Superior temporal gyrus (tissue), 1 donor: ENCODE measurements at regions not wholly inside any gene's neighbourhood (a gene's known extent, or its start where the extent isn't known, plus 50 kb on each side); places are given as distances from the start of the nearest gene placed in this dataset.

Source experiments
- DNase-seq: peaks from one replicate; pipeline ENCODE4 v3.0.0-alpha.2; 2016; ENCODE audit errors: extremely low spot score

GRCh38 chr1:198903621-198904020 lies 264.8 kb downstream of the PTPRC start:
- DNase-seq, result no peak

DNA sequence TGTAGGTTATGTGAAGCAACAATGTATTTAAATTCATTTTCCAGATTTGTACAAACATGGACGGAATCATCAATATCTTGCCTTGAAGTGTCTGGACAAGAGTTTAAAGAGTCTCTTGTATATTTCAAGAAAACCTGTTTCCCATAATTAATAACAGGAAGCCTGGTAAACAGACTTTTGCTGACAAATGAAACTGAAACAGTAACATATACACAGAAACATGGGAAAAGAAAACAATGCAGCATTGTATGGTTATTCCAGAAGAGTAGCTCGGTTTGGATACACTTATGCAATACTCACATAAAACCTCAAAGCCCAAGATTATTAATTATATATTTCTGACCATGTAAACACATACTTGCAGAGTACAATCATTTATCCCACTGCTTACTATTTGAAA lies 265.5 kb downstream of the PTPRC start:
- DNase-seq, result peak; percentile 79

DNA sequence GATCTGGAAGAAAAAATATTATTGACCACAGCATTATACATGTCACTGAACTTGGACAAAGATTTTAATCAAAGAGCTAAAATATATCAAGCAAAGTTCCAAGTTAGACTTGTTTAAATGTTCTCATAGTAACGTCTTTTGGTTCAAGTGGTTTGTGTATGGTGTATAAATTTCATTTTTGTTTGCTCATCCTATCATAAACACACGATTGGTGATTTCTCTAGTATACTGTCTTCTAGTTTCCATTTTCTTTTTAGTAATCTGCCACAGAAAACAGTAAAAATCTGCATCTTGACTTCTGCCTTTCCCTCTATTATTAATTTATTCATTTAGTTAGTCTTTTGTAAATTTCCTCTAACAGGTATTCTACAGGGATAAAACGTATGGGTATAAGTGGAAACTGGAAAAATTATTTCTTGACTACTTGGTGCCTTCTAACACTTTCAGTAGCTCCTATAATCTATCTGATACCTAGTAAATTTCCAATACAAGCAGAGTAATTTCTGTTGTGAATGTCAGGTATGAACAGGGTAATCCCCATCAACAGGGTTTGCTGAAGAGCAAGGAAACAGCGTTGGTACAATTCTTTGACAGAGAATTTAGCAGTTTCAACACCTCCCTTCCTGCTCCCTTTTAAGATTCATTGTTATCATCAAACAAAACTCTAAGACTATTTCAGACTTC lies 268.0 kb downstream of the PTPRC start:
- DNase-seq, result no peak

DNA sequence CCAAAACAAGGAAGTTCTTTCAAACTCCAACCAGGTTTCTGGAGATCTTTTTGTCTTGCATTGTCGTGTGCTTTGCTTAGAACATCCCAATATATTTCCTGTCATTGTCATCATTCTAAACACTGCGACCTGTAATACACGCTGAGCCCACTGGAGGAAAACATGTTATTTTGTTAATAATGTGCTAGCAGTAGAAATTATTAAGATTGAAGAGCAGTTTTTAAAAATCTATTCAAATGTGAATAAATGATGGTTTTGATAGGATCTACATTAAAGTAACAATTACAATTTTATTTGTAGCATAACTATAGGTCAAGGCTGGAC lies 268.5 kb downstream of the PTPRC start:
- DNase-seq, result no peak

DNA sequence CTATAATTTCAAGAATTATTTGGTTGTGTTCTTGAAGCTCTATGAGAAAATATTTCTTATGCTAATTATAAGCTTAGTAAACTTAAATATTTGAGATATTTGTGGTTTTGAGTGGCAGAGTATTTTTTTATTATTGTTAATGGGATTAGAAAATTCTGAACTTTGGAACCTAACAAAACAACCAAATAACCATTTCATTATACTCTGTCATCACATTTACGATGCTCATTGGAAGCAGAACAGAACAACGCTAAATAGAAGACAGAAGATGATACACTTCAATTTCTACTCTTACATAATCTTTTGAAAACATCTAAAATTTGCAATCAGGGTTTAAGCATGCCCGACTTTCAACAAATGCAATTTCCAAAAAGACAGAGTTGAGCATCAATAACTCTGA lies 270.2 kb downstream of the PTPRC start:
- no peak for DNase-seq

DNA sequence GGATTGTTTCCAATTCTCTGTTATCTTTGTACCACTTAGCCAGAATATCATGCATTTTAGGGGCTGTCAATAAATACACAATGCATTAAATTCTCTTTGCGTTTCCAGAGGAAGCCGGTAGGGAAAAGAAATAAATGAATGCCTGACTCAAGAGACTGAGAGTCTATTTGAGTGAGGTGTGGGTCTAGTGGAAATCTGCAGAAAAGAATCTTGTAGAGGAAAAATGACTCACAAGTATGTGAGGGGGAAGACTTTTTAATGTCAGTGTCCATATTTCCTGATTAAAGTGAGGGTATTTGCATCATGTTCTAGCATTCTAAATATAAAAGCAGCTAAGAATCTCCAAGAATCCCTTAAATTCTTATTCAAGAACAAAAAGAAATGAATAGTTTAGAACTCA lies 271.1 kb downstream of the PTPRC start:
- DNase-seq, result no peak

GRCh38 chr1:198910816-198911215 lies 272.0 kb downstream of the PTPRC start:
- DNase-seq, result no peak

- no peak for DNase-seq
These were observed 273.2 kb downstream of the PTPRC start for GRCh38 chr1:198912046-198912445.

DNA sequence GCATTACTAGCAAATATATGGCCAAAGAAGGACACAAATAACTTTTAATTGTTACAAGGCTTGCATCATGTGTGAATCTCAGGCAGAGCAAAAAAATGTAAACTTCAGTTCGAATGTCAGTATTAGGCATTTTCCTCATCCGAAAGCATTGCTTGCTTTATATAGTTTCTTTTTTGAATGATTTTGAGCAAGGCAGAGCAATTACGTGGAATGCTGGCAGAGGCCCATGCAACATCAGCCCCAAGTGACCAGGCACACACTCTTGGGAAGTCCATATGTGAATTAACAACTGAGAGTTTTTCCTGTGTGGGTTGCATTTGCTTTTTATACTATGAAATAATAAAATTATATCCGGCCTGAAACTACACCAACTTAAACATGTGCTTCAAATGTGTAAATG lies 274.8 kb downstream of the PTPRC start:
- no peak for DNase-seq

DNA sequence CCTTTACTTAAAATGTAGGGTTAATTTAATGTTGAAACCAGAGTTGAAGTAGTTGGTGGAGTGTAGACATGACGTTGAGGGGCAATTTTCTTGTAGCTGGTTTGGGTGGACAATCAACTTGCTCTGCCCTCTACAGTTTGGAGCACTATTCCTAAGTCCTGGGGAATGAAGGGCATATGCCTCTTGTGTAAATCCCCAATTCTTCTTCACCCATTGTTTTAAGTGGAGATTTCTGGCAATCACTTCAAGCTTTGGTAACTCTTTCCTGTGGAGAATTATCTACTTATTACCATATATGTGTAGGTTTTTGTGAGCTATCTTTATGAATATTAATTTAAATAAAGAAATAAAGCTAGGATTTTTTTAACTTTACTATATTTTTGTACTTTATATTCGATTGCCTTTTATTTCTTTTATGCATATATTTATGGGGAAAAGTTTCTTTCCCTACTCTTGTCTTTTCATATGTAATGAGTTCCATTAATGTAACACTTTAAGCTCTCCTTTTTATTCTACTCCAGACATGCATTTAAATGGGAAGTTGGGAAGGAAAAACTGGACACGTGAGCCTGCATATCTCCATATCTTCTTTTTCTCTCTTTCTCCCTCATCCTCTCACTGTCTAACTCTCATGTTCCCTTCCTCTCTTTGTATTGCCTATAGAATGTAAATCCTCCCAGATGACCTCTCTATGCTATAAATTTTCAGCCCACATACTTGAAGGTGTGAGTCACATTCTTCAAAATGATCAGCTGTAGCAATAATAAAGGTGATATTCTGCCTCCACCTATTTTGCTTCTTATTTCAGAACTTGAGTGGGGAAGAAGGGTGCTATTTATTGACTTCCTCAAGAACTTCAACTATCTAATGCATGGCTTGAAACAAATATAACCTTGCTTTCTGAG lies 276.7 kb downstream of the PTPRC start:
- no peak for DNase-seq

DNA sequence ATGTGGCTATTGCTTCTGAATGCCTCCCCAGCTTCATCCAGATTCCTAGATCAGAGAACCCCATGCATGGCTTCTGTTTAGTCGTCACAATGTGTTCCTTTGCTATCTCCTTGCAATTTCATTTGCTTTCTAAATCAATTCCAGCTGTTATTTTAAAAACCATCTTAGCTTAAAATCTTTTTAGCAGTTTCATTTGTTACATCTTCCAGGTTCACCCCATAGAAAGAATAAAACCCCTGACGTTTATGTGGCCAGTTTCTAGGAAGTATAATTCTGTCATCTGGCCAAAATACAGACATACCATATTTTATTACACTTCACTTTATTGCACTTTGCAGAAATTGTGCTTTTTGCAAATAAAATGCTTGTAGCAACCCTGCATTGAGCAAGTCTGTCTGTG lies 278.4 kb downstream of the PTPRC start:
- no peak for DNase-seq

DNA sequence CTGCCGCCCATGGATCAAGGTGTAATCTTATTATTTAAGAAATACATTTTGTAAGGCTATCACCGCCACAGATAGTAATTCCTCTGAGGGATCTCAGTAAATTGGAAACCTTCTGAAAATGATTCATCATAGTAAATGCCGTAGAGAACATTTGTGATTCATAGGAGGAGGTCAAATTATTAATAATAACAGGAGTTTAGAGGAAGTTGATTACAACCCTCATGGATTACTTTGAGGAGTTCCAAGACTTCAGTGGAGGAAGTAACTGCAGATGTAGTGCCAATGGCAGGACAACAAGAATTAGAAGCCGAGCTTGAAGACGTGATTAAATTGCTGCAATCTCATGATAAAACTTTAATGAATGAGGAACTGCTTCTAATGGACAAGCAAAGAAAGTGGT lies 280.1 kb downstream of the PTPRC start:
- DNase-seq, result no peak

GRCh38 chr1:198919667-198920398 lies 281.0 kb downstream of the PTPRC start:
- DNase-seq, result no peak

GRCh38 chr1:198922638-198923430 lies 284.0 kb downstream of the PTPRC start:
- DNase-seq, result peak; percentile 36

GRCh38 chr1:198923993-198924392 lies 285.2 kb downstream of the PTPRC start:
- no peak for DNase-seq

GRCh38 chr1:198925567-198925966 lies 286.7 kb downstream of the PTPRC start:
- no peak for DNase-seq

- peak; percentile 36 for DNase-seq
These were observed 288.3 kb downstream of the PTPRC start for GRCh38 chr1:198927129-198927528.

DNA sequence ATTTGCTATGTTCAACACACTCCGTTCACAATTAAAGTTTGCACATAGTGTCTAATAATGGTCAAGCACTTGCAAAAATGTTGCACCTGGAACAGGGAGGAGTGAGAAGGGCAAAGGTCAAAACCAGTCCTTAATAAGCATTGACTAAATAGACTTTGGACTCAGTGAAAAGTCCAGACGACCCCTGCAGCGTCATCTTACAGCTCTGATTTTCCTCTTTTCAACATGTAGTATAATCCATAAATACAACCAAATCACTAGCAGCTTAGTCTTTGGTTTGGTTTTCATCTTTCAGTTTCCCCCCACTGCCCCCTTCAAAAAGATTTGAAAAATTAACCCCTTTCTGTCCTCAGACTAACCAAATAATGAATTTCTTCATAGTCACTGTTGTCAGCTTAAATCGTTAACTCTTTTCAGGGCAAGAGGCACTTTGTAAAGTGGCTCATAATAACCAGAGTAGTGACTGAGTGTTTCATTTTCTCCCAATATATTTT lies 290.3 kb downstream of the PTPRC start:
- DNase-seq, result peak; percentile 61

DNA sequence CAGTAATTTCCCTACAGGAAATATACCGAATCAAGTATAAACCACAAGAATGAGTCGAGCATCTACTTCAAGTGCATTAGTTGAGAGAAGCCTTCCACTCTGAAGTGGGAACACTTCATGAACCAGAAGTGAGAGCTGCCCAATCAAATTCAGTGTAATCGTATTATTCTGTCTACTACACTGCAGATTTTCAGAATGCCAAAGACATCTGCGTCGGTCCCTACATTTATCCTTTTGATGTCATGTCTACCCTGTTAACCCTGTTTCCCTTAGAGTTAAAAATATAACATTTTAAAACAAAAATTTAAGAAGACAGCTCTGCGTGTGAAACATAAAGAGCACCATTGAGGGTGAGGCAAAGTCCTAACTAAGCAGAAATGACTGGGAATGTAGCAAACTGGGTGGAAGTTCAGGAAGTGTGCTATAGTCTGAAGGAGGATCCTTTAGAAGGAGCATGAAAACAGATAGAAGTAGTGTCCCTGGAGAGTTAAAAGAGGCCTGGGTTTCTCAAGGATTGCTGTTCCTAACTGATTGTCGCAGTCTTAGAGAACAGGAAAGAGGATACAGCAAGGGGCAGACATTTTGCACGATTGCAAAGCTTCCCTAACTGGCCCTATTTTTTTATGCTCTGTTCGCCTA lies 291.2 kb downstream of the PTPRC start:
- DNase-seq, result peak; percentile 83

DNA sequence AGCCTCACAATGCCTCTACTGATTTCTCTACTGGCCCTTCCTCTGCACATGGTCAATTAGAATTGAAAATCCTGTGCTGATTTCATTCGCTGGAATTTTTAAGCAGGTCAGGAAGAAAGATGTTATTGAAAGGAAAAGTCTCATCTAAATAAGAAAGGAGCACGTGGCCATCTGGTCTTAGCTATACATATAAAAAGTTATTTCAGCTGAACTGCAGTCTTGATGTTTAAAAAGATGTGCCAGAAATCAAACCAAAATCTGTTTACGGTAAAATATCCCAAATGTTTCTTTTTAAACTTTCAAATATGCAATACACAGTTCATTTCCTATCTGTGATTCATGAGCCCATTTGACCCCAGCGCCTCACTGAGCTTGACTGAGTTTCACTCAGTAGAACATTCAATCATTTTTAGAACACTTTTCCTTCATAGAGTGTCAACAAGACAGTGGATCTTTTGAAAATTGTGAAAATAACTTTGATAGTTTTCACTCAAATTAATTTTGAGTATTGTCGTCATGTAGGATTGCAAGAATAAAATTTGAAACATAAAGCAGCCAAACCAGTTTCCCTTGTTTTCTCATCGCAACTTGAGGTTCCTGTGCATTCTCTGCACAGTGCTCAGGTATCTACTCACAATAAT lies 293.6 kb downstream of the PTPRC start:
- DNase-seq, result peak; percentile 88
